ENCODE measurements at regions not wholly inside any gene's neighbourhood (a gene's known extent, or its start where the extent isn't known, plus 50 kb on each side); places are given as distances from the start of the nearest gene placed in this dataset.

DNA sequence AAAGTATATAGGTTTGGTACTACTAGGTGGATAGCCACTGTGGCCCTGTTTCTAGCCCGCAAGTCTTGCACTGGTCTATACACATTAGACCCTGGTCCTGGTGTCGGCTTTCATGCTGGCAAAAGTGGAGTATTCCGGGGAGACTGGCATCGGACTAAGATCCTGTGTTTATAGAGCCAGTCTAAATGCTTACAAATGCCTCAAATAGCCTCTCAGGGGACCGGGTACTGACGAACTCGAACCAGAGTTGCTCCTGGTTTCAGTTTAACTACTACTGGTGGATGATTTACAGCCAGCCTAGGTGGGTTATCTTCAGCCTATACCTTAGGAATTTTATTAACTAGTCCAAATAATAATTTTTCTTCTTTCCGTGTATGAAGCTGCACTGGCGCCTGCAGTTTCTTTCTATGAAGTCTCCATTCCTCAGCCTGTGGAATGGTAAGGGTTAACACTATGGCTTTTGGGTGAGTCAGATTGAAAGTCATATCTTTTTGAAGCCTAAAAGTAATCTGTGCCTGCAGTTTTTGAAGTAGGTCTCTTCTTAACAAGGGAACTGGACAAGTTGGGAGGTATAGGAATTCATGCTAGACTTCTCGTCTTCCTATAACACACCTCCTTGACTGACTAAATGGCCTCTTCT is 51.3 kb downstream of the OR10H4 start:
- no peak for DNase-seq

DNA sequence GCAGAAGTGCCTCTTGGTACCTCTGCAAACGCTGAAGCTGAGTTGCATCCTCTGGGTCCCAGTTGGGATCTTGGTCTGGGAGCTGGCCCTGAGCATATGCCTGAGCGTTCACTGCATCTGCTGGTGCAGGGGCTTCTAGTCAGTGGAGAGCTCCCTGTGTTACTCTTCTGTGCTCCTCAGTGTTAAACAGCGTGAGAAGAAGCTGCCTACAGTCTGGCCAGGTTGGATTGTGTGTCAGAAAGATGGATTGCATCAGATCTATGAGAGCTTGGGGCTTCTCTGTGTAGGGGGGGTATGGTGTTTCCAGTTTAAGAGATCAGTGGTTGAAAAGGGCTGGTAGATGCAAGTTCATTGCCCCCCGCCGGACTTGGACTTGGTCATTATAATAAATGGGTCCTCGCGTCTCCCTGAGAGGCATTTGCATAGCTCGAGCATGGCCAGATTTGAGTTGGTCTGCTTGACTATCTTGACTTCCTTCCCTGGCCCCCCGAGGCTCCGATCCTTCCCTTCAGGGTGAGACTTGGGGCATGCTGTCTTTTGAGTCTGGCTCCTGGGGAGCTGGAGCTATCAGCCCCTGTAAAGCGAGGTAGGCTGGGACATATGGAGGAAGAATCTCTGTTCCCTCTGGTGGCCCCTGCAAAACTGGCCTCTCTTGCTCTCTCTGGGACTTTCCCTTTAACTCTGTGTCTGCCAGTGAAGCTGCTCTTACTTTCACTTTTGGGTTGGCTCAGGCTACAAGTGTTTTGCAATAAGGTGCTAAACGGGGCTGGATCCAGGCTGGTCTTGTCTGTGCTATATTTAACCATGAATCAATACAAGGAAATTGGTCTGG is 52.9 kb downstream of the OR10H4 start:
- DNase-seq: peak; percentile 64

DNA sequence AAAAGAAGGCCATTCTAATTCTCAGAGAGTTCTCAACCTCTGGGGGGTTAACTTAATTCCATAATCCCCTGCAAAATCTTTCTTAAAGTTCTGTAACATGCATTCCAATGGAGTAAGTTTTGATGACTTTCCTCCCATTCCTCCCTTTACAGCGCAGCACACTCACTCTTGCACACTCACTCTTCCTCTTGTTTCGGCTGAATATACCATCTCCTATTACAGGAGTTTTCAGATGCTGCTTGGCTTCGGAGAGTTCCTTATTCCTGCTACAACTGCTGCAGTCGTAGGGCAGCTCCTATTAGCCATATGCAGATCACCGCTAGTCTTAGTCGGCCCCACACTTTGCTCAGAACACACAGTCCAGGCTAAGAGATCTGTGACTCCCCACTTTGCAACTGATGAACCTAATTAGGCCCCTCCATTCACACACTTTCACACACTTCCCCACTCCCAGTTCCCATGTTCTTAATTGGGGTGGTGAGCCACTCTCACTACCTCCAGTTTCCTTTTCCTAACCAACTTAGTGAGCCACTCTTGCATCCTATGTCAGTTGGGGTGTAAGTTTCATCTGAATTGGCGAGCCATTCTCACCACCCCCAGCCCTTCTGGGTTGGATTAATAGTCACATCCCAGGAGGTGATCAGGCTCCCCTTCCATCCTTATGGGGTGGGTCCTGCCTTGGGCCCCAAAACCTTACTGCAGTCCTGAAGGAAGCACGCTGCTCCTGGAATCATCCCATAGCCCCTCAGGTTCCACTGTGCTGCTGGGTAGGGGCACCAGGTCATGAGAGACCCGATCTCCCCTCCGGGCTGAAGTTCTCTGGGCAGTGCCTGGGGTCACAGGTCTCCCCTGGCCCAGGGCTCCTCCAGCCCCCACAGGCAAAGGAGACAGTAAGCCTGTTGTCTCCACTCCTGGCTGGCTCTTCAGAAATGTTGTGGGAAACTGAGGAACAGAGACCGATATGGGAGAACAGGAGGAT is 53.9 kb downstream of the OR10H4 start:
- DNase-seq: no peak

DNA sequence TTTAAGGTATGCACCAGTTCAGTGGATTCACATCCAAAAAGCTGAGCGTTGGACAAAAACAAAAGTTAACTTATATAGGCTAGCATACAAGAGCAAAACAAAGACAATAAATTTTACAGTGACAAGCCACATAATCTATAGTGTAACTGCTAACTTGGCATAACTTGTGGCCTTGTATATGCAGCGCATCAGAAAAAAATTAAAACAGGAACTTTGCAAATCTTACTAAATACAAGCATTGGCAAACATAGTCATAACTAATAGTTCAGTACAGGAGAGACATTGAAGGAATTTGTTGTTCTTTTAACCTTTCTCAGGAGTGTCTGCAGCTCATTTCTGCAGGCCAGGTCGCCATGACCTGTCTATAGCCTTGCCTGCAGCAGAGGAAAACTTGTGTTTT is 54.6 kb downstream of the OR10H4 start:
- no peak for DNase-seq

DNA sequence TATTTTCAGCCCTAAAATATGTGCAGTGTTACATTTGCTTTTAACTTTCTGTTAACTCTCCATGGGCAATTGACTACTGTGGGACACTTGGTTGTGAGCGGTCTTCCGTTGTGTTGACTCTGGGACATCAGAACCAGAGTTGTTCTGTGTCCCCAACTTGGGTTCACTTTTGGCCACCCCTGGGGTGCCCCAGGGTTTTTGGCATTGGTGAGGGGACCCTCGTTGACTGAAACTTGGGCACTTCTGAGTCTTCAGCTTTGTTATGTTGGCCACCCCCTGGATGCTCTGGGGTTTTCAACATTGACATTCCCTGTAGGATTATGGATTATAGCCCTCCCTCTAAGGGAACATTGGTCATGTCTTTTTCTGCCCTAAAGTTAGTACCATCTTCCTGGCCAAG is 57.1 kb downstream of the OR10H4 start:
- DNase-seq: no peak

DNA sequence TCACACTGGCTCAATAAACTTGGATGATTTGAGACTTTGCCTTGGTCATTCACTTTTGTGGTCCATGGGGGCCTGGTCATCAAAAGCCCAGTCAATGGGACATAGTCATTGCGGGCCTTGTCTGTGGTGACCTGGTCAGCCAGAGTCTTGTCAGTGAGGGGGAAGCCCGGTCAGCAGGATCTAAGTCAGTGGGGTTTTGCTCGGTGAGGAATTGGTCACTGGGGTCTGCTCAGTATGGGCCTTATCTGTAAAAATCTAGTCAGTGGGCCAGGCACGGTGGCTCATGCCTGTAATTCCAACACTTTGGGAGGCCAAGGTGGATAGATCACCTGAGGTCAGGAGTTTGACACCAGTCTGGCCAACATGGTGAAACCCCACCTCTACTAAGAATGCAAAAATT is 63.7 kb upstream of the TPM4 start:
- no peak for DNase-seq

DNA sequence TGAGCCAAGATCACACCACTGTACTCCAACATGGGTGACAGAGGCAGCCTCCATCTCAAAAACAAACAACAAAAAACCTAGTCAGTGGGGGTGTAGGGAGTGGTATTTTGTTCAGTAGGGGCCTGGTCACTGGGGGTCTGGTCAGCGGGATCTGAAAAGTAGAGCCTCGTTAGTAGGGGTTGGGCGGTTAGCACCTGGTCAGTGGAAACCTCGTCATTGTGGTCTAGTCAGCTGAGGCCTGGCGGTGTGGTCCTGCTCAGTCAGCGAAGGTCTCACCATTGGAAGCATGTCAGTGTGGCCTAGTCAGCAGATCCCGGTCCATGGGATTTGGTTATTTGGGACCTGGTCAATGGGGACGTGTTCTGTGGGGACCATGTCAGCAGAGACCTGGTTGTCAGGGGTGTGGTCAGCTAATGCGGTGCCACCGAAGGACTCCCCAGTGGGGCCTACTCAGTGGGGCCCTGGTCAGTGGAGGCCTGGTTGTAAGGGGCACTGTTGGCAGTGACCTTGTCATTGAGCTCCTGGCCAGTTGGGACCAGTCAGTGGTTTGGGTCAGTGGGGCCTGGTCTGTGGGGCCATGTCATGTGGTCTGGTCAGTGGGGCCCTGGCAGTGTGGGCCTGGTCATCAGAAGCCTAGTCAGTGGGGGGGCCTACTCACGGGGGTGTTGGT is 63.0 kb upstream of the TPM4 start:
- no peak for DNase-seq

DNA sequence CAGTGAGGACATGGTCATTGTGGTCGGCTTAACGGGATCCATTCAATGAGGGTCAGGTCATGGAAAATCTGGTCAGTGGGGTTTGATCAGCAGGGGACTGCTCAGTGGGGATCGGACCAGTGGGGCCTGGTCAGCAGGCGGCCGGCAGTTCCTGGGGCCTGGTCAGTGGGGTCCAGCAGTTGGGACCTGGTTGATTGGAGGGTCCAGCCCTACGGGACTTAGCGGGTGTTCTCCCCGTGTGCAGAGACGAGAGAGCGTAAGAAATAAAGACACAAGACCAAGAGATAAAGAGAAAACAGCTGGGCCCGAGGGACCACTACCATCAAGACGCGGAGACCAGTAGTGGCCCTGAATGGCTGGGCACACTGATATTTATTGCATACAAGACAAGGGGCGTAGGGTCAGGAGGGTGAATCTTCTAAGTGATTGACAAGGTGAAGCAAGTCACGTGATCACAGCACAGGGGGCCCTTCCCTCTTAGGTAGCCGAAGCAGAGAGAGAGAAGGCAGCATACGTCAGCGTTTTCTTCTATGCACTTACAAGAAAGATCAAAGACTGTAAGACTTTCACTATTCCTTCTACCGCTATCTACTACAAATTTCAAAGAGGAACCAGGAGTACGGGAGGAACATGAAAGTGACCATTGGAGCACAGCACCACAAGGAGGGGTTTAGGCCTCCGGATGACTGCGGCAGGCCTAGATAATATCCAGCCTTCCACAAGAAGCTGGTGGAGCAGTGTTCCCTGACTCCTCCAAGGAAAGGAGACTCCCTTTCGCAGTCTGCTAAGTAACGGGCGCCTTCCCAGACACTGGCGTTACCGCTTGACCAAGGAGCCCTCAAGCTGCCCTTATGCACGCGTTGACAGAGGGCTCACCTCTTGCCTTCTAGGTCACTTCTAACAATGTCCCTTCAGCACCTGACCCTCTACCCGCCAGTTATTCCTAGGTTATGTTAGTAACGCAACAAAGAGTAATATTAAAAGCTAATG is 62.1 kb upstream of the TPM4 start:
- no peak for DNase-seq

DNA sequence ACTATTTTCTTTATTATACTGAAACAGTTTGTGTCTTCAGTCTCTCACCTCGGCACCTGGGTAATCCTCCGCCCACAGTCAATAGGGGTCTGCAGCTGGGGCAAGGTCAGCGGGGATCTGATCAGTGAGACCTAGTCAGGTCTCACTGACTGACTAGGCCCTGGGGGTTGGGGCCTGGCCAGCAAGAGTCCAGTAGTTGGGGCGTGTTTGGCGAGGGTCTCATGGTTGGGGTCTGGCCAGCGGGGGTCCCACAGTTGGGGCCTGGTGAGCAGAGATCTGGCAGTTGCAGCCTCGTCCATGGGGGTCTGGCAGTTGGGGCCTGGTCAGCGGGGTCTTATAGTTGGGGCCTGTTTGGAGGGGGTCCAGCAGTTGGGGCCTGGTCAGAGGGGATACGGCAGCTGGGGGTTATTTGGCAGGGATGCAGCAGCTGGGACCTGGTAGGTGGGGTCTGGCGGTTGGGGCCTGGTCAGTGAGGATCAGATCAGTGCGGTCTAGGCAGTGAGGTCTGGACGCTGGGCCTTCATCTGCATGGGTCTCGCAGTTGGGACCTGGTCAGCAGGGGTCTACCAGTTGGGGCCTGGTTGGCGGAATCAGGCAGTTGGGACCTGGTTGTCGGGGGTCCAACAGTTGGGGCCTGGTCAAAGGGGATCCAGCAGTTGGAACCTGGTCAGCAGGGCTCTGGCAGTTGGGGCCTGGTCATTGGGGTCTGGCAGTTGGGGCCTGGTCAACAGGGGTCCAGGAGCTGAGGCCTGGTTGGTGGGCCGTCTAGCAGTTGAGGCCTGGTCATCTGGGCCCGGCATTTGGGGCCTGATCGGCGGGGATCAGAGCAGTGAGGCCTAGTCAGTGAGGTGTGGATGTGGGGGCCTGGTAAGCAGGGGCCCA is 61.1 kb upstream of the TPM4 start:
- DNase-seq: no peak

DNA sequence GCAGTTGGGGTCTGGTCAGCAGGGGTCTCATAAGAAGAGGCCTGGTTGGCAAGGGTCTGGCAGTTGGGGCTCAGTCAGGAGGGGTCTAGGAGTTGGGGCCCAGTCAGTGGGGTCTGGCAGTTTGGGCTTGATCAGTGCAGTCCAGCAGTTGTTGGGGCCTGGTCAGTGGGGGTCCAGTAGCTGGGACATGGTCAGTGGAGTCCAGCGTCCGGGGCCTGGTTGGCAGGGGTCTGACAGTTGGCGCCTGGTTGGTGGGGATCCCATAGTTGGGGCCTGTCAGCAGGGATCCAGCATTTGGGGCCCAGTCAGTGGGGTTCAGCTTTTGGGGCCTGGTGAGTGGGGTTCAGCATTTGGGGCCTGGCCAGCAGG is 60.5 kb upstream of the TPM4 start:
- no peak for DNase-seq

DNA sequence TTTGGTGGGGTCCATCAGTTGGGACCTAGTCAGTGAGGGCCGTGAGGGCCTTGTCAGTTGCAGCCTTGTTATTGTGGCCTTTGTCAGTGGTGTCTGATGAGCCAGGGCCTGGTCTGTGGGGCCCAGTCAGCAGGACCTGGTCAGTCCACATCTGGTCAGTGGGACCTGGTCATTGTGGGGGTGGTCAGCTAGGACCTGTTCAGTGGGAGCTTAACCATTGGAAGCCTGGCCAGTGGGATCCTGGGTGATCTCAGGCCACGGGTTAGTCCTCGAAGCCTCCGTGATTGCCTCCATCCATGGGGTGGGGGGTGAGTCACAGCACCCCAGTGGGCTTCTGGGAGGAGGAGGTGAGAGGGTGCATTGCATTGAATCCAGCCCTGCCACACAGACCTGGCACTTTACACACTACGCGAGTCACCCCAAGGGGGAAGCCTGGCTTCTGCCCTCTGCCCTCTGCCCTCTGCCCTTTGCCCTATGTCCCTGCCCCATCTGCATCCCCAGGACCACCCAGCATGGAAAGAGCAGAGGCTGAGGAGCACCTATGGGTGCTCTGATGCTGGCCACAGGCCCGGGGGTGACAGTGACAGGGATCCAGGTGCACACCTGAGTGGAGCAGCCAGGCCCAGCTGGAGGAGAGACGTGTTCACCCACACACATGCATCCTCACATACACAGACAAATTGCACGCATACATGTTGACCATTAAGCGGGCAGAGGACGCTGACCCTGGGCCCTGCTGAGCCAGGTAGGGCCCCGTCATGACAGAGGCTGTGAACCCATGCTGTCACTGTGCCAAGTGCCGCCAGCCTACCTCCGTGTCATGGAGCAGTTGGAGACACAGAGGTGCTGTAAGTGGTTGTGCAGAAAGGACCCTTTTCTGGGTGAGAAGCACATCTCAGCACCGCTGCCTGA is 59.8 kb upstream of the TPM4 start:
- DNase-seq: no peak

DNA sequence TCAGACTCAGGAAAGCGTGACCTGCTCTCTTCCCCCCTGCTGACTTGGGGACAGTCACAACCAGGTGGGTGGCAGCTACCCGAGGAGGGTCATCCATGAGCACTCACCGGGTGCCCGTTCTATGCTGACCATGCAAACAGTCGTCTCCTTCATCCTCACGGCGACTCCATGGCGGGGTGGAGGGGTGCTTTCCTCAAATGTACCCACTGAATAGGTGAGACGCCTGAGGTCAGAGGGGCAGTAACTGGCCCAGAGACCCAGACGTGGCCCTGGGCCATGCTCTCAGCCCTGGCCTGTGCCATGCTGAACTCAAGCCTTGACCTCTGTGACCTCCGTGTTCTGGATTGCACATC is 59.2 kb upstream of the TPM4 start:
- DNase-seq: no peak

DNA sequence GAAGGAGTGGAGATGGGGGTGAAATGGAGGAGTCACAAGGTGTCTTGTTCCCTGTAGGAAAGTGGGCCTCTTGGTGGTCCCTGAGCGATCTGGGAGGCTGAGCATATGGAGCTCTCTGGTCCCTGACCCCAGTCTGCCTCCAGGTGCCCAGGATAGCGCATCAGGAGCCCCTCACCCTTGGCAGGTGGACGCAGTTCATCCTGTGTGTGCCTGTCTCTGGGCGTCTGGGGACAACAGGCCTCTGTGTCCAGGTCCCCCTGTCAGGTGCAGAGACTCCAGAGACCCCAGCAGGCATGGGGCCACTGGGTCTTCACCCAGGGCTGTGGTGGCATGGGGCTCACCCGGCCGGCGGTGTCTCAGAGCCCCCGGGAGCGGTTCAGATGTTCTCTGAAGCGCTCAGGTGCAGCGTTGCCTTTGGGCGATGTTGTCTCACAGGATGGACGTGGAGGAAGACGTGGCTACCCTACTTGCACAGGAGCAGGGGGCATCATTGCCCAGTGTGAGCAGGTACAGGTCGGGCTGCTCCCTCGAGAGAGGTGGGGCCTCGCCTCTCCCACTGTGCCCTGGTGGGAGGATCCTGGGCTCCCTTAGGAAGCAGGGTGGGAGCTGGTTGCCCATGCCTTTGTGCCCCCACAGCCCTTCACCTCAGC is 58.1 kb upstream of the TPM4 start:
- no peak for DNase-seq

DNA sequence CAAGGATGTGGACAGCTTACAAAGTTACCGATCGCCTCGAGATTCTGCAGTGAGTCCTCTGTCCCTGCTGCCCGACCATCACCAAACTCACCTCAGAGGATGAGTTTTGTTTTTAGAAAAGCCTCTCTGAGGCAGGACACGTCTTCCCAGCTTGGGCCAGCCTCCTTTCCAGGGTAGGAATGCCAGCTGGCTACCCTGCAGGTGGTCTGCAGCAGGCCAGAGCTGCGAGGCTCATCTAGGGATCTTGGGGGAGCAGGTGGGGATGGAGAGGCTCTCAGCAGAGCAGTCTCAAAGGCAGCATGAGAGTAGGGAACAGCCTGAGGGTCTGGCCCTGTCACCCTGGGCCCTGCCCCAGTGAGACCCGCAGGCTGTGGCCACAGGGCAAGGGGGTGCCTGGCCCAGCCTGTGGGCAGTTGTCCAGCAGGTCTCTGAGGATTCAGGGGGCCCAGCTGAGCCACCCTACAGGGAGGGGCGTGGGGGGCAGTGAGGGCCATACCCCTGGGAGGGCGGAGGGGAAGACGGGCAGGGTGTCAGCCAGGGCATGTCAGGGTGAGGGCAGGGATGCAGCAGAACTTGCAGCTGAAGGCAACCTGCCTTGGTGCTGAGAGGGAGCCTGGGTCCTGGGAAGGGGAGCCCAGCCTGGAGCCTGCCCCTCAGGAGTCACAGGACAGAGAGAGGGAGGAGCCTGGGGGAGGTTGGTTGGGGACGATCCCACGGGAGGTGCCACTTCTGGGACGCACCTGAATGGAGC is 57.3 kb upstream of the TPM4 start:
- DNase-seq: no peak

DNA sequence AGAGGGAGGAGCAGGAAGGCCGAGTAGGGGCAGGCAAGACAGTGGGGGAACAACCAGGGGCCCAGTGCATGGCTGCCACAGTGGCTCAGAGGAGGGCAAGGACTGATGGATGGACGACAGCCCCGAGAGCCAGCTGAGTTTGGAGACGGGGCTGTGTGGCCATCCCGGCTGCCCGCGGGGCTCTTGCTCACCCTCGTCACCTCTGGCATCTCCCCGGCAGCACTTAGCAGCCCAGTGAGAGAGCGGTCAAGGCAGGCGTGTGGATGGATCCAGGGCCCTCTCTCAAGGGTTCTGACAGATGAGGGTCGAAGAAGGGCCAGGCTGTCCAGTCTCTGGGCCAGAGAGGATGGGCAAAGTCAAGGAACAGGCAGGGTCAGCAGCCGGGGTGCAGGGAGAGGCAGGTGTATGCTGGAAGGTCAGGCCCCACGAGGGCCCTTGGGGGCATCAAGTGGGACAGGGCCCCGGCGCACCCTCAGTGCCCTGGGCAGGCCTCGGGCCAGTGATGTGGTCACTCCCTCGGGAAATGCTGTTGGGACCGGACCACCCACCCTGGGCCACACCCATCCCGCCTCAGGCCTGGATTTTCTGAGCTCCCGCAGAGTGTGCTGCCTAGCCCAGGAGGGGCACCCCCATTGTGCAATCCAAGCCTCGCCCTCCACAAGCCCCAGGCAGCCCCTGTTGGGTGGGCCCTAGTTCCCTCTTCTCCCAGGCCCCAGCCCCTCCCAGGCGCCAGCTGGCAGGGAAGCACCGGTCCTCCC is 56.4 kb upstream of the TPM4 start:
- no peak for DNase-seq

DNA sequence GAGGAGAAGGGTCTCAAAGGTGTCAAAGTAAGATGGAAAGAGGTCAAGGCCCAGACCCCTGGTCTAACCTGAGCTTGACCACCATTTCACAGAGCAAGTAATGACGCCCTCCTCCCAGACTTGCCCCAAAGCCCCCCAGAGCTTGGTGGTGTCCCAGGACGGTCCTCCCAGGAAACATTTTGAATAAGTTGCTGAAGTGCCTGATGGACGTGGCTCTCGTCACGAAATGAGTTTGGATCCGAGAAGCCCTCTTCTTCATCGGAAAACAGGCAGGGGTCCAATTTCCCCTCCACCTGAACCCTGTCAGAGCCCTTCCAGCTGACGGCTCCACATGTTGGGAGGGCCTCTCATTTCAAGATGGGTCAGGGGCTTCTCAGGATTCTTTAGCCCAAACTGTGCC is 54.5 kb upstream of the TPM4 start:
- DNase-seq: no peak

DNA sequence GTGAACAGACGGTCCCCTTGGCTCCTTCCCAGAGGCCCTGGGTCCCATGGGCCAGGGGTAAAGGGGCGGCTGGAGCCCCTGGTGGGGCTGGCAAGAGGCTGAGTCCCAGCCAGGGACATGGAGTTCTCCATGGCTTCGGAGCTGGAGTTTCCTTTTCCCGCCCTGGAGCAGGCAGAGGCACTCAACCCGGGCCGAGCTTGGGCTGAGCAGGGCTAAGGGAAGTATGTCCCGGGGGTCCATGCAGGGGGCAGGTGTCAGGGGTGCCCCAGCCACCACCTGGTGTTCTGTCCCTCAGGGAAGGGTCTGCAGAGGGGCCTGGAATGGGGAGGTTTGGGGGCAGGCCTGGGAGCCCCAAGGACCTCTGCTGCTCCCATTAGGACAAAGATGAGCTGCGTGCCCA is 54.0 kb upstream of the TPM4 start:
- DNase-seq: no peak

DNA sequence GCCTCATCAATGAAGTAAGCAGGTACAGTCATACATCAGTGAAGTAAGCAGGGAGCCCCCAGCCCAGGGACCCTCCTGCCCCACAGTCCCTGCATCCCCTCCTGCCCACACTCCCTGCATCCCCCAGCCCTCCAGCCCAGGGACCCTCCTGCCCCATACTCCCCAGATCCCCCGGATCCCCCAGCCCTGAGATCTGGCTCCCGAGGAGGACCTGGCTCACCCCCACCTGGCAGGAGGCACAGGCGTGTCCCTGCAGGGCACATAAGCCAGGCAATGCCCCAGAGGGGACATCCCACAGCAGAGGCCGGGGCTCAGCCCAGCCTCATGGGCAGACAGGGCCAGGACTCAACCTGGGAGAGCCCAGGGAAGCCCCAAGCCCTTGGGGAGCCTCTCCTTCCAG is 53.6 kb upstream of the TPM4 start:
- no peak for DNase-seq

All from CD4-positive, alpha-beta T cell treated with Interleukin-17A for 1 hour (primary cell).